GM18505 (cell line): ENCODE measurements at regions not wholly inside any gene's neighbourhood (a gene's known extent, or its start where the extent isn't known, plus 50 kb on each side); places are given as distances from the start of the nearest gene placed in this dataset.
"Not testable (repeated sequence)": the region's sequence is repeated elsewhere in the genome, so short reads cannot be mapped to it uniquely, and the experiment has no call there.

Source experiments
- ATAC-seq: cut with Tn5 transposase; IDR thresholded peaks from one replicate; pipeline ENCODE4 v1.9.1; 2021; ENCODE audit not compliant: unreplicated experiment
- POLR2A ChIP-seq: IDR thresholded peaks from 4 replicates; pipeline ENCODE4 v1.6.1; 2011; ENCODE audit warnings: borderline replicate concordance; ENCODE audit not compliant: insufficient read depth, insufficient read length; ENCODE audit errors: extremely low read depth

GRCh38 chr10:35854661-35855060 is 212.6 kb upstream of the FZD8 start:
- ATAC-seq, result no peak
- TF ChIP-seq POLR2A, result no peak

- ATAC-seq, result no peak
- TF ChIP-seq POLR2A, result no peak
Observed at GRCh38 chr10:35852721-35853120, 210.6 kb upstream of the FZD8 start.

GRCh38 chr10:35848412-35848811 is 206.3 kb upstream of the FZD8 start:
- no peak for ATAC-seq
- no peak for TF ChIP-seq POLR2A

GRCh38 chr10:35844686-35845085 is 202.6 kb upstream of the FZD8 start:
- TF ChIP-seq POLR2A, result no peak
- ATAC-seq, result no peak

DNA sequence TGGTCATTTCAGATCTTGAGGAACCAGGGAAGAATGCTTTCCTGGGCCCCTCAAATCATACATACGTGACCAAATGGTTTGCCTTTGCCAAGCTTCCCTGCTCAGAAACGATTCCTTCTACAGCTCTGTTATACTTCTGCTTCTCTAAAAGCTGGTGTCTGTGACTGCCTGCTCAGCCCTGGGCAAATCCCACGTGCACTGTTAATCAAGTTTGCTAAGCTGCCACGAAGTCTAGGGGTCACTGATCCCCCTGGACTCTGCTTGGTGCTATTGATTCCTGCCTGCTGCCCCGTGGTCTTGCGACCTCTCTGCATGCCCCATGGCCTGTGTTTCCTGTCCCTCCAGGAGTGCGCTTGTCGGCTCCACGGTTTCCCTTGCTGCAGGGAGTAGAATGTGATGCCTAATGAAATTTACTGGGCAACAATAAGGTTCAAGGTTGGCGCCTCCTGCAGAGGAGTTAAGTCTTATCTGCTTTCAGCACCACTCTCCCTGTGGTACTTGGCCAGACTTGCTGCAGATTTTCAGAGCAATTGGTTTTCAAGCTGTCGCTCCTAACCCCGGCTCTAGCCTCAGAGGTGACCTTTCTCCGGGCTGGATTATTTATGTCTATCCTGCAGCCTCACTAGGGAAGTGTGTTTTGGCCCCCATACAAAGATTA is 201.6 kb upstream of the FZD8 start:
- ATAC-seq, result no peak
- TF ChIP-seq POLR2A, result no peak

DNA sequence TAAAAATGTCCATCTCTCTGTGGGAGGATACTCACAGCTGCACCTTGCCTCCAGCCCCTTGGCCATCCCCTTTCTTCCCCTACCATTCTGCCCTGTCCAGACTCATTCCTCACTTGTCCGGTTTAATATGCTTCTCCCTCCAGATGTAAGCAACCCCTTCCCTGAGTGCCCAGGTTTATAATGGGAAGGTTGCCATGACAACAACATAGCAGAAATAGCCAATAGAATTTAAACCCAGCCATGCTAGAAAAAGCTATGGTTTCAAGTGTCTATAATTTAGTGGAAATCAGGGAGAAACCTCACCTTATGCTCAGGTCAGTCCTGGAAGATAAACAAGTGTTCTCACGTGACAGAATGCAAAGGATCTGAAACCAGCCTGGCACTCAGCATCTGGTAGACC is 196.0 kb upstream of the FZD8 start:
- no peak for ATAC-seq
- TF ChIP-seq POLR2A, result no peak

GRCh38 chr10:35835545-35835944 is 193.4 kb upstream of the FZD8 start:
- ATAC-seq, result no peak
- TF ChIP-seq POLR2A, result no peak

GRCh38 chr10:35834877-35835494 is 192.9 kb upstream of the FZD8 start:
- no peak for ATAC-seq
- no peak for TF ChIP-seq POLR2A

GRCh38 chr10:35827783-35828182 is 185.7 kb upstream of the FZD8 start:
- no peak for TF ChIP-seq POLR2A
- no peak for ATAC-seq

- no peak for TF ChIP-seq POLR2A
- no peak for ATAC-seq
Observed at GRCh38 chr10:35824704-35825103, 182.6 kb upstream of the FZD8 start.

GRCh38 chr10:35822316-35822715 is 180.2 kb upstream of the FZD8 start:
- no peak for ATAC-seq

DNA sequence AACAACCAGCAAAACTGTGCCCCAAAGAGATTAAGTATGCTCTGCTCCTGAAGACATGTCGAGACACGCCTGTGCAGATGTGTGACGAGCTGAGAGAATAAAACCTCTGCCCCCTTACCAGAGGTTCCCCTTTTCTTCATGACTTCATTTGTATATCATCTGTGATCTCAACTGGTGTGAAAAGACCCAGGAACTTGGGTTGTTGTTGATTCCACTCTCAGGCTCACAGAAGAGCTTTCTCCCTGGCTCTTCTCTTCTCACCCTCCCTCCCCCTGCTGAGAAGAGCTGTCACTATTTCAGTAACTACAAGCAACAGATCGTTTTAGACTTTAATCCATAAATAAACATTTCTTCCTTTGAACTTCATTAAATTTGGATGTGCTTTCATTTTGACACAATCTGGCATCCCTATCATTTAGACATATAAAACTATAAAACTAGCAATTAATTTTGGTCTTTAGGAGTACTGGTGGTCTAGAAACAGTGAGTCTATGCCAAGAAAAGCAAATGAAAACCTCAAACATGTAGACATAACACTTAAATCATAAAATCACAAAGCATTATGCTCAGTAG is 179.3 kb upstream of the FZD8 start:
- TF ChIP-seq POLR2A, result no peak
- ATAC-seq, result peak; percentile 65

More at GRCh38 chr10:35822316-35822715, 180.2 kb upstream of the FZD8 start:
- TF ChIP-seq POLR2A, result no peak

GRCh38 chr10:35819736-35820135 is 177.6 kb upstream of the FZD8 start:
- no peak for TF ChIP-seq POLR2A
- no peak for ATAC-seq

GRCh38 chr10:35819011-35819410 is 176.9 kb upstream of the FZD8 start:
- no peak for TF ChIP-seq POLR2A
- no peak for ATAC-seq

- not testable (repeated sequence) for ATAC-seq
Observed at GRCh38 chr10:35817109-35817508, 175.0 kb upstream of the FZD8 start.

DNA sequence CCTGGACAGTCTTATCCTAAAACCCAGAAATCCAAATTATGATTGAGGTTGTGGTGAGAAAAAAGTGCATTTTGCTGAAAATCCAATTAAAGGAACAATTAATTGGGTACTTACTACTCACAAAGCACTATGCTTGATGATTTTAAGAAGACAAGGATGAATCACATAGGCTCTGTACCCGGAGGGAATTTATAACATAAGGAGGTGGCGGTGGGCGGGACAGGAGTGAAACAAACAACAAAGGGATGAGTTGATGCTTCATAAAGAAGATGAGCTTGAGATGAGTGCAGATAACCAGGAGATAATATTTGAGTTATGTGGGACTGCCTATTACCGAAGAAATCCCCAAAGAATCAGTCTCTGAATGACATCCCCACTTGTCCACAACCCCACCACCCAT is 171.1 kb upstream of the FZD8 start:
- no peak for ATAC-seq
- no peak for TF ChIP-seq POLR2A
